GM23338 (cell line): ENCODE measurements at regions not wholly inside any gene's neighbourhood (a gene's known extent, or its start where the extent isn't known, plus 50 kb on each side); places are given as distances from the start of the nearest gene placed in this dataset.

Source experiments
- CREB1 ChIP-seq: fragments of 250-450 bp; sonication (Bioruptor Pico); IDR thresholded peaks from 2 replicates; pipeline ENCODE4 v1.5.0; 2020; ENCODE audit warnings: low read depth, mild to moderate bottlenecking, moderate library complexity
- EZH2 ChIP-seq: fragments of 200-600 bp; sonication (generic); IDR thresholded peaks from one replicate; pipeline ENCODE4 v1.8.0; 2017; ENCODE audit warnings: antibody characterized with exemption, mild to moderate bottlenecking, low read depth; ENCODE audit not compliant: unreplicated experiment
- EZH2phosphoT487 ChIP-seq: fragments of 200-600 bp; sonication (generic); IDR thresholded peaks from one replicate; pipeline ENCODE4 v1.8.1; 2018; ENCODE audit warnings: antibody characterized with exemption; ENCODE audit not compliant: unreplicated experiment
- POLR2AphosphoS5 ChIP-seq: IDR thresholded peaks from 2 replicates; pipeline ENCODE4 v1.6.1; 2016; ENCODE audit warnings: antibody characterized with exemption, low read depth
- STAT1 ChIP-seq: IDR thresholded peaks from one replicate; pipeline ENCODE4 v1.6.1; 2016; ENCODE audit warnings: antibody characterized with exemption; ENCODE audit not compliant: unreplicated experiment
- TF ChIP-seq, protein P1 (sequence below), 2 experiments: fragments of 200-600 bp in 1 of 2; sonication (generic) in 1 of 2; conservative IDR thresholded peaks; 2 replicates each; pipeline versions ENCODE4 v1.5.1 to v1.6.1; 2016 to 2017; ENCODE audit warnings: antibody characterized with exemption in 2 of 2, low read depth in 2 of 2, mild to moderate bottlenecking in 2 of 2, moderate library complexity in 1 of 2
- TF ChIP-seq, protein P2 (sequence below): IDR thresholded peaks from one replicate; pipeline ENCODE4 v1.6.1; 2018; ENCODE audit warnings: antibody characterized with exemption; ENCODE audit not compliant: unreplicated experiment
- TF ChIP-seq, protein P3 (sequence below): IDR thresholded peaks from 2 replicates; pipeline ENCODE4 v1.6.1; 2016; ENCODE audit warnings: antibody characterized with exemption

DNA sequence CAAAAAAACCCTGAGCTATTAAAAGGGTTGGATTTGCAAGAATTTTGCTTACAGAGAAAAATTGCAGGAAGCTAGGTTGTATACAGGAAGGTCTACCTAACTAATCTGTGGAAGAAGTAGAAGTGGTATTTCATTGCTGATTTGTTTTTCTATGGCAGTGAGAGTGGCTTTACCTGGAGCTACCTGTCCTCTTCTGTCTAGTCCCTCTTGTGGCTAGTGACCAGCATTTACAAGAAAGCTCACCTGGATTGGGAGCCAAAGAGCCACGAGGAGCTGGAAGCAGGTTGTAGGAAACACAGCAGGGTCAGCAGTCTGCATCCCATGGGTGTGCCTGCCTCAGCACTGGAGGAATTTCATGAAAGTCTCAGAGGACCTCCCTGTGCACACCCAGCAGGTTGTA, 120.3 kb upstream of the RALGAPA2 start:
- TF ChIP-seq, protein P1, sequence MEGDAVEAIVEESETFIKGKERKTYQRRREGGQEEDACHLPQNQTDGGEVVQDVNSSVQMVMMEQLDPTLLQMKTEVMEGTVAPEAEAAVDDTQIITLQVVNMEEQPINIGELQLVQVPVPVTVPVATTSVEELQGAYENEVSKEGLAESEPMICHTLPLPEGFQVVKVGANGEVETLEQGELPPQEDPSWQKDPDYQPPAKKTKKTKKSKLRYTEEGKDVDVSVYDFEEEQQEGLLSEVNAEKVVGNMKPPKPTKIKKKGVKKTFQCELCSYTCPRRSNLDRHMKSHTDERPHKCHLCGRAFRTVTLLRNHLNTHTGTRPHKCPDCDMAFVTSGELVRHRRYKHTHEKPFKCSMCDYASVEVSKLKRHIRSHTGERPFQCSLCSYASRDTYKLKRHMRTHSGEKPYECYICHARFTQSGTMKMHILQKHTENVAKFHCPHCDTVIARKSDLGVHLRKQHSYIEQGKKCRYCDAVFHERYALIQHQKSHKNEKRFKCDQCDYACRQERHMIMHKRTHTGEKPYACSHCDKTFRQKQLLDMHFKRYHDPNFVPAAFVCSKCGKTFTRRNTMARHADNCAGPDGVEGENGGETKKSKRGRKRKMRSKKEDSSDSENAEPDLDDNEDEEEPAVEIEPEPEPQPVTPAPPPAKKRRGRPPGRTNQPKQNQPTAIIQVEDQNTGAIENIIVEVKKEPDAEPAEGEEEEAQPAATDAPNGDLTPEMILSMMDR (conservative IDR thresholded peaks at IDR 0.05; ENCODE audit: low read depth in 2 of 2): peak; percentile 16; a peak in 1 of 4 replicates
- TF ChIP-seq CREB1: no peak
- TF ChIP-seq EZH2: no peak
- TF ChIP-seq POLR2AphosphoS5: no peak
- TF ChIP-seq, protein P2, sequence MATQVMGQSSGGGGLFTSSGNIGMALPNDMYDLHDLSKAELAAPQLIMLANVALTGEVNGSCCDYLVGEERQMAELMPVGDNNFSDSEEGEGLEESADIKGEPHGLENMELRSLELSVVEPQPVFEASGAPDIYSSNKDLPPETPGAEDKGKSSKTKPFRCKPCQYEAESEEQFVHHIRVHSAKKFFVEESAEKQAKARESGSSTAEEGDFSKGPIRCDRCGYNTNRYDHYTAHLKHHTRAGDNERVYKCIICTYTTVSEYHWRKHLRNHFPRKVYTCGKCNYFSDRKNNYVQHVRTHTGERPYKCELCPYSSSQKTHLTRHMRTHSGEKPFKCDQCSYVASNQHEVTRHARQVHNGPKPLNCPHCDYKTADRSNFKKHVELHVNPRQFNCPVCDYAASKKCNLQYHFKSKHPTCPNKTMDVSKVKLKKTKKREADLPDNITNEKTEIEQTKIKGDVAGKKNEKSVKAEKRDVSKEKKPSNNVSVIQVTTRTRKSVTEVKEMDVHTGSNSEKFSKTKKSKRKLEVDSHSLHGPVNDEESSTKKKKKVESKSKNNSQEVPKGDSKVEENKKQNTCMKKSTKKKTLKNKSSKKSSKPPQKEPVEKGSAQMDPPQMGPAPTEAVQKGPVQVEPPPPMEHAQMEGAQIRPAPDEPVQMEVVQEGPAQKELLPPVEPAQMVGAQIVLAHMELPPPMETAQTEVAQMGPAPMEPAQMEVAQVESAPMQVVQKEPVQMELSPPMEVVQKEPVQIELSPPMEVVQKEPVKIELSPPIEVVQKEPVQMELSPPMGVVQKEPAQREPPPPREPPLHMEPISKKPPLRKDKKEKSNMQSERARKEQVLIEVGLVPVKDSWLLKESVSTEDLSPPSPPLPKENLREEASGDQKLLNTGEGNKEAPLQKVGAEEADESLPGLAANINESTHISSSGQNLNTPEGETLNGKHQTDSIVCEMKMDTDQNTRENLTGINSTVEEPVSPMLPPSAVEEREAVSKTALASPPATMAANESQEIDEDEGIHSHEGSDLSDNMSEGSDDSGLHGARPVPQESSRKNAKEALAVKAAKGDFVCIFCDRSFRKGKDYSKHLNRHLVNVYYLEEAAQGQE: no peak
- TF ChIP-seq EZH2phosphoT487: no peak
- no peak for TF ChIP-seq STAT1
- TF ChIP-seq, protein P3, sequence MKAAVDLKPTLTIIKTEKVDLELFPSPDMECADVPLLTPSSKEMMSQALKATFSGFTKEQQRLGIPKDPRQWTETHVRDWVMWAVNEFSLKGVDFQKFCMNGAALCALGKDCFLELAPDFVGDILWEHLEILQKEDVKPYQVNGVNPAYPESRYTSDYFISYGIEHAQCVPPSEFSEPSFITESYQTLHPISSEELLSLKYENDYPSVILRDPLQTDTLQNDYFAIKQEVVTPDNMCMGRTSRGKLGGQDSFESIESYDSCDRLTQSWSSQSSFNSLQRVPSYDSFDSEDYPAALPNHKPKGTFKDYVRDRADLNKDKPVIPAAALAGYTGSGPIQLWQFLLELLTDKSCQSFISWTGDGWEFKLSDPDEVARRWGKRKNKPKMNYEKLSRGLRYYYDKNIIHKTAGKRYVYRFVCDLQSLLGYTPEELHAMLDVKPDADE: no peak
